HG03432 (cell line): ENCODE measurements at regions not wholly inside any gene's neighbourhood (a gene's known extent, or its start where the extent isn't known, plus 50 kb on each side); places are given as distances from the start of the nearest gene placed in this dataset.
"Not testable (repeated sequence)": the region's sequence is repeated elsewhere in the genome, so short reads cannot be mapped to it uniquely, and the experiment has no call there.

Experiments used
- ATAC-seq: cut with Tn5 transposase; IDR thresholded peaks from one replicate; pipeline ENCODE4 v1.9.1; 2021; ENCODE audit warnings: mild to moderate bottlenecking, moderate library complexity; ENCODE audit not compliant: unreplicated experiment

- not testable (repeated sequence) for ATAC-seq
Measured at GRCh38 chr16:88184566-88185355, 198.0 kb upstream of the ZNF469 start.

DNA sequence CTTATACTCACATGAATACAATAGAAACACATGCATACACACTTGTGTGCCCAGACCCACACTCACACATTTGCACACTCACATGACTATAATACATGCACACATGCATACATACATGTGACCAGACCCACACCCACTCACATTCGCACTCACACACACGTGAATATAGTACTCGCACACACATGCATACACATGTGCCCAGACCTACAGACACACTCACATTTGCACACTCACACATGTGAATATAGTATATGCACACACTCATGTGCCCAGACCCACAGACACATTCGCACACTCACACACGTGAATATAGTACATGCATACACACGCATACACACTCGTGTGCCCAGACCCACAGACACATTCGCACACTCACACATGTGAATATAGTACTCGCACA is 197.4 kb upstream of the ZNF469 start:
- not testable (repeated sequence) for ATAC-seq

DNA sequence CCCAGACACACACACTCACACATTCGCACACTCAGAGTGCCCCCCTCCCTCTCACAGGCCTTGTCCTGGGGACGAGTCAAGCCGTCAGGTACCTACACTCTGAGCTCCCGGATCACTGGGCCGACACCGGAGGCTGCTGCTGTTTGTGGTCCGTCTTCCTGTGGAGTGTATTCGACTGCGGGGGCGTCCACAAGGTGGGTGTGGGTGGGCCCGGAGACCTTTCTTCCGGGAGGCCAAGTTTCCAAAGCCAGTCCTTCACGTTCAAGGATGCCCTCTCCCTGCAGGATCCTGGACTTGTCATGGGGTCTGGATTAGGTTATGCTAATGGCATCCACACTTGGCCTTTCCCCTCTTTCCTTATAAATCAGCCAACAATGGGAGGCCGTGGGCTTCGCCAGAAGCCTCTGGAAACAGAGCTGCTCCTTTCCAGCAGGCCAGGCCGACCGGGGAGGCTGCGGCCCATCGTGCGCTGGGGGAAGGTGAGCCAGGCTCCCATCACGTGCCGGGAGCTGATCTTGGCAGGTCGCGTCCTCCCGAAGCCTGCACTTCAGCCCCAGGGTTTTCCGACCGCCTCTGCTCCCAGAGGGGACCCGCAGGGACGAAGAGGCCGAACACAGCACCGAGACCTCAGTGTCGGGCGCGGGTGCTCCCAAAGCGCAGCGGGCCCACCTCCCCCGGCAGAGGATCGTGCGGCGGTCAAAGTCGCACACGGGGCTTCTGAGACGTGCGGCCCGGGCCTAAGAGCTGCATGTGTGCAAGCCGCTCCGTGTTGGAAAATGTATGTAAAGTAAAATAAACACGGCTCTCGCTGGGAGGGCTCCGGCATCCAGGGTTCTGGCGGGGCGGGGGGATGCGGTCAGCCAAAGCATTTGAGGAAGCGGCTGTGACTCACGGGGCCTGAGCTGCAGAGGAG is 196.5 kb upstream of the ZNF469 start:
- not testable (repeated sequence) for ATAC-seq

- ATAC-seq, result not testable (repeated sequence)
Measured at GRCh38 chr16:88186889-88187870, 195.6 kb upstream of the ZNF469 start.

- ATAC-seq, result not testable (repeated sequence)
Measured at GRCh38 chr16:88188171-88188895, 194.4 kb upstream of the ZNF469 start.

DNA sequence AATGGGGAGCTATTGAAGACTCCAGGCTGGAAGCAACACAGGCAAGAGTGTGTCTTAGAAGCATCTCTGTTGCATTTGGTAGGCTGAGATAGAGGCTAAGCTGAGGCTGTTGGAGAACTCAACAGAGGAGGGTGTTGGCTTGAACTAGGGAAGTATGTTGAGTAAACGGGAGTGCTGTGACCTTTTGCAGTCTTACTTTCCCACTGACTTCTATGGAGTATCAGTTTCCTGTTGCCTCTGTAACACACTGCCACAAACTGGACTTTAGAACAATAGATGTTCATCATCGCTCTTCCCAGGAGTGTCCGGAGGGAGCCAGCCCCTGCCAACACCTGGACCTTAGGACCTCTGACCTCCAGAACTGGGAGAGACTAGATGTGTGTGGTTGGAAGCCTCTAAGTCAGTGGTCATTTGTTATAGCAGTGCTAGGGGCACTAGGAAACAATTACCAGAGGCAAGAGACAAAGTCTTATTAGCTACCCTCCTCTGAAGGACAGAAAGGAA is 192.1 kb upstream of the ZNF469 start:
- ATAC-seq, result not testable (repeated sequence)

- ATAC-seq, result not testable (repeated sequence)
Measured at GRCh38 chr16:88191168-88191567, 191.6 kb upstream of the ZNF469 start.

- ATAC-seq, result no peak
Measured at GRCh38 chr16:88192601-88193000, 190.2 kb upstream of the ZNF469 start.

DNA sequence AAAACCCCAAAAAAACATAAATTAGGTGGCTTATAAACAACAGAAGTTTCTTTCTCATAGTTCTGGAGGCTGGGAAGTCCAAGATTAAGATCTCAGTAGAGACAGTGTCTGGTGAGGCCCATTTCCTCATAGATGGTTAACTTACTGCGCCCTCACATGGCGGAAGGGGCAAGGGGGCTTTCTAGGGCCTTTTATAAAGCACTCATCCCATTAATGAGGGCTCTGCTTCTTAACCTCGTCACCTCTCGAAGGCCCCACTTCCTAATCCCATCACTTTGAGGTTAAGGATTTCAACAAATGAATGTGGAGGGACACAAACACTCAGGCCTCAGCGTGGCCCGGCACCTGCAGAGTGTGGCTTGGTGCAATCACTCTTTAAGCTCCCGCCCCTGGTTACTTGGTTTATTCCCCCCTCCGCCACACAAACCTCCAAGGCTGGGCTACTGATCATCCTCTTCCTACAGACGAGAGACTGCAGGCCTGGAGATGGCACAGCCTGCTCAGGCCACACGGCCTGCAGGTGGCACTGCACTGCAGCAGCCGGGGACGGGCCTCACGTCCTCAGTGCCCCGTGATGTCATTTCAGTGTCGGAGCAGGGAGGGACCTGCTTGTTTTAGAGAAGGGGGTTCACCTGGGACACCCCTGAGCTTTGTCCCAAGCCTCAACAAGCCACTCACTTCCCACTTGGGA is 188.9 kb upstream of the ZNF469 start:
- not testable (repeated sequence) for ATAC-seq

DNA sequence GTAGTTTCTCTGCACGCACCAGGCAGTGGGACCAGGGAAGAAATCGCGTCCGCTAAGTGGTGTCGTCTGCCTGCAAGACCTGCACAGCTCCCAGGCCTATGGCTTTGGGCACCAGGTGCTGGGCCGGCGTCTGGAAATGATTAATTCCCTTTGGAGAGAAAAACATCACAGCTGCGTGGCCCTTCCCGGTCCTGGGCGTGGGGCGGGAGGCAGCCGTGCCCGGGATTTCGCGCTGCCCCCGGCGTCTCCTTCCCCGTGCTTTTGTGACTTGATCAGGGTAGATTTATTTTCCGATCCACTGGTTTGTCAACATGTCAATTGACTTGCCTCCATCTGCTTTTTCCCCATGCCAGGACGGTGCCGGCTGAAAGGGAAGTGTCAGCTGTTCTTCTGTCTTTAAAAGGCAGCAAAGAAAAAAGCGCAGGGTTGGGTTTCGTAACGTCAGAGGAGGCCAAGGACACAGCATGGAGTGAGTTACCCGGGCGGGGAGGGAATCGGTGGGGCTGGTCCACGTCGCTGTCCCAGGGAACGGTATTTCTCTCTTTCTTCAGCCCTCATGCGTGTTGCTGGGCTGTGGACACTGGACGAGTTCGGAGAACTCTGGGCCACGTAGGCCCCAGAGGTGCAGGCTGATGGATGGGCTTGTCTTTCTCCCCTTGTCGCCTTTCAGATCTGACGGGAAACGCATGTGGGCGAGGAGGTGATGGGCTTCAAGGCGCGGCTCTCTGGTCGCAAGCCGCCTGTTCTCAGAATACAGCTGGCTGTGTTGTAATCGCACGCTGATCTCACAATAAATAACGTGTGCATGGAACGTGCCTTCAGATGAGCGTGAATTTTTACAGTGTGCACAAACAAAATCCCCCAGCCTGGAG is 188.1 kb upstream of the ZNF469 start:
- no peak for ATAC-seq

DNA sequence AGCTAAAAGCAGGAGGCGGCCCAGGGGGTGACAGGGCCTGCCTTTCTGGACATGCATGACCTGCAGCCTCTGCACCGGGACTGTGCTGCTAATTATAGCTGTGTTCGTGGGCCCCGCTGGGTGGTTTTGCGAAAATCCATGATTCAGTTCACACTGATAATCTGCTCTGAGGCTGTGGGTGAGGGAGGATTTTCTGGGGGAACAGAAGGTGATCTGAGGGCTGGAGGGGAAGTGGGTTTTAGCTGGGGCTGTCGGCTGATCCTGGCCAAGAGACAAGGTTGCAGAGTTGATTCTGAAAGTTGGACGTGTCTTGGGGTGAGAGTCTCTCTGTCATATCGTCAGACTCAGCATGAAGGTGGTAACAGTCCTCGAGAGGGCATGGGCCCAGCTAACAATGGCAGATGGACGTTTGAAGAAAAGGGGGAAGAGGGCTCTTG is 187.5 kb upstream of the ZNF469 start:
- no peak for ATAC-seq

DNA sequence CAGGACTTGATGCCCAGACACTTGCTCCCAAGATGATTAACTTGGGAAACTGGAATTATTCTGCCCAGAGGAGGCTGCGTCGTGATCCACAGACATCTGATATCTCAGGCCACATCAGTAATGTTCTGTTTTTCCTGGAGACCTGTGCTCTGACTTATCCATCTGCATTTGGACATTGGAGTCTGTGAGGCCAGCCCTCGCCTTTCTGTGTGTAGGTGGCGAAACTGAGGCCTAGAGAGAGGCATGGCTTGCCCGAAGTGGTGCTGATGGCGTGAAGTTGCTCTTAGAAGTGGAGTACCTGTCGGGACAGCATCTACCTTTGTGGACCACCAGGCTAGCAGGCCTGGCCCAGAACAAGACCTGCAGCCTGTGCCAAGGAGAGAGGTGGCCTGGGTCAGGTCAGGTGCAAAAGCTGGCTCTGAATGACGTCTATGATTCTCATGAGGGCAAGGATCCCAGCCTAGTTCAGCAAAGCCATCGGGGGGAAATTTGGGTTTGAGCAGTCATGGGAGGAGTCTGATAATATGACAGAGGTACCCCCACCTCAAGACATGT is 186.8 kb upstream of the ZNF469 start:
- ATAC-seq, result no peak

DNA sequence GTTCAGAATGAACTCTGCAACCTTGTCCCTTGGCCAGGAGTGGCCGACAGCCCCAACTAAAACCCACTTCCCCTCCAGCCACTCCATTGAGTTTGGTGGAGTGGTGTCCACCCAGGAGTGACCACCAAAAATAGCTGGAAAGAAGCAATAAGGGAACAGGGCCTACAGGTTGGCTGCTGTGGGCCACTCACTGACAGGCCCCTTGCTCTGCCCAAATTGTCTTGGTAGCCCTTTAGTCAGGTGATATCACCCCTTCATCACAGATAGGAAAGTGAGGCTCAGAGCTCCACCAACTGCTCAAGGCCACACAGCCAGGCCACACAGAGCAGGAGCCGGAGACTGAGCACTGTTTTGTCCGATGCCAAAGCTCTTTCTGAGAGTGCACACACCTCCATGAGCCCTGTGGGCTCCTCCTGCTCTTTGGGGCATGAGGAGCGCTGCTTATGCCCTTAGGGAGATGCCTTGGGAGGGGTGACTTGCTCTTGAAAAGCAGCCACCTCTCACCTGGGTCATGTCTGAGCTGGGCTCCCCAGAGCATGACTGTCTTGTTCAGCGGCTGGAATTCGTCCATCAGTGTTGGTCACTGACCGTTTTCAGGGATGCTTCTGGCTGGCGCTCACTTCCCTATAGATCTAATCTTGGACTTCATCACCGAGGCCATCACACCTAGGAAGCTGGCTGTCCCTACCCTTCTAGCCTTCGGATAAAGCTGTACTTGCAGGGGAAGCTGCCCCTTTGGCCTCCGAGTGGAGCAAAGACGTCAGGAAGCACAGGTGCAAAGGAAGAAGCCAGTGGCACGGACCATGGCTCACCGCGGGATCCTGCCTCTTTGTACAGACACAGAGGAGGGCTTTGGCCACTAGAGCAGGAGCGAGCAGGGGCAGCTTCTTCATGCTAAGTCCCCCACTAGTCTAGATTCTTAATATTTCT is 186.0 kb upstream of the ZNF469 start:
- no peak for ATAC-seq

- no peak for ATAC-seq
Measured at GRCh38 chr16:88197481-88198456, 185.0 kb upstream of the ZNF469 start.

- ATAC-seq, result not testable (repeated sequence)
Measured at GRCh38 chr16:88198457-88199295, 184.1 kb upstream of the ZNF469 start.
